ENCODE measurements at regions not wholly inside any gene's neighbourhood (a gene's known extent, or its start where the extent isn't known, plus 50 kb on each side); places are given as distances from the start of the nearest gene placed in this dataset.
"Not testable (repeated sequence)": the region's sequence is repeated elsewhere in the genome, so short reads cannot be mapped to it uniquely, and the experiment has no call there.

DNA sequence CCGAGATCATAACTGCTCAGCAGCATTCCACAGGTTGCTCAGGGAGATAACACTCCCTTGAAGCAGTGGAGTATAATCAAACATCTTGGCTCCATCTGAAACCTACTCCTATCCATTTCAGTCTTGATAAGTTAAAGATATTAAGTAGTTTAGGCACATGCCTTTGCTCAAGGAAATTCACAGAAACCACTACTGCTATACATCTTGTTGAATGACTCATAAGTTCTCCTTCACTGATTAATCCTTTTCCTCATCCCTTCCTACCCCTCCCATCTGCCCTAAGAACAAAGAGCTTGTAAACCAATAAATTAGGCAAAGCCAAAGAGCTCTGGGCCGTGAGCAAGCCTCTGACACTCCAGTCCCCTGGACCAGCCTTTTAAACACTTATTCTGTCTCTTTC lies 196.5 kb upstream of the SSTR1 start:
- TF ChIP-seq, protein P1, sequence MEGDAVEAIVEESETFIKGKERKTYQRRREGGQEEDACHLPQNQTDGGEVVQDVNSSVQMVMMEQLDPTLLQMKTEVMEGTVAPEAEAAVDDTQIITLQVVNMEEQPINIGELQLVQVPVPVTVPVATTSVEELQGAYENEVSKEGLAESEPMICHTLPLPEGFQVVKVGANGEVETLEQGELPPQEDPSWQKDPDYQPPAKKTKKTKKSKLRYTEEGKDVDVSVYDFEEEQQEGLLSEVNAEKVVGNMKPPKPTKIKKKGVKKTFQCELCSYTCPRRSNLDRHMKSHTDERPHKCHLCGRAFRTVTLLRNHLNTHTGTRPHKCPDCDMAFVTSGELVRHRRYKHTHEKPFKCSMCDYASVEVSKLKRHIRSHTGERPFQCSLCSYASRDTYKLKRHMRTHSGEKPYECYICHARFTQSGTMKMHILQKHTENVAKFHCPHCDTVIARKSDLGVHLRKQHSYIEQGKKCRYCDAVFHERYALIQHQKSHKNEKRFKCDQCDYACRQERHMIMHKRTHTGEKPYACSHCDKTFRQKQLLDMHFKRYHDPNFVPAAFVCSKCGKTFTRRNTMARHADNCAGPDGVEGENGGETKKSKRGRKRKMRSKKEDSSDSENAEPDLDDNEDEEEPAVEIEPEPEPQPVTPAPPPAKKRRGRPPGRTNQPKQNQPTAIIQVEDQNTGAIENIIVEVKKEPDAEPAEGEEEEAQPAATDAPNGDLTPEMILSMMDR (IDR thresholded peaks at IDR 0.05): not testable (repeated sequence)
- TF ChIP-seq POLR2A (IDR thresholded peaks at IDR 0.05): not testable (repeated sequence)
